IMR-90 (cell line): ENCODE measurements at regions not wholly inside any gene's neighbourhood (a gene's known extent, or its start where the extent isn't known, plus 50 kb on each side); places are given as distances from the start of the nearest gene placed in this dataset.

ENCODE experiments used
- ATAC-seq: fragments of 200-7000 bp; cut with Tn5 transposase; 2 replicates; pipeline ENCODE4 v1.9.1; 2020; ENCODE audit warnings: low read depth, mild to moderate bottlenecking, moderate library complexity
- BruUV-seq: library from RNA; stranded (reverse); fragments of 400-500 nt; replicated peaks from 2 replicates; lab custom pipeline; 2021; lab: Mats Ljungman, UMichigan
- CTCF ChIA-PET: fragments of 300-600 bp; formaldehyde crosslinking; extraction: SDS; loops from one replicate; lab custom pipeline; 2021; ENCODE audit warnings: antibody characterized with exemption; lab: Yijun Ruan, JAX
- POLR2A ChIA-PET: fragments of 300-600 bp; sonication (Branson Sonifier 250); formaldehyde crosslinking; loops from one replicate; lab custom pipeline; 2022; ENCODE audit warnings: antibody characterized with exemption; ENCODE audit not compliant: unreplicated experiment; lab: Charles Lee
- DNase-seq: peaks from one replicate; pipeline ENCODE4 v3.0.0; 2013
- H2AFZ ChIP-seq: replicated peaks from 2 replicates; pipeline ENCODE3; 2013; ENCODE audit warnings: low read length, mild to moderate bottlenecking; ENCODE audit not compliant: poor library complexity
- H2AK5ac ChIP-seq: 2 replicates; pipeline ENCODE4 v1.6.1; 2013; ENCODE audit warnings: low read depth, low read length, inconsistent platforms
- H2AK9ac ChIP-seq: replicated peaks from 2 replicates; pipeline ENCODE3; 2013; ENCODE audit warnings: mild to moderate bottlenecking, low read depth, low read length, moderate library complexity; ENCODE audit not compliant: poor library complexity
- H2BK120ac ChIP-seq: 2 replicates; pipeline ENCODE4 v1.6.1; 2013; ENCODE audit warnings: low read depth, low read length, inconsistent platforms
- H2BK15ac ChIP-seq: 3 replicates; pipeline ENCODE4 v1.6.1; 2013; ENCODE audit warnings: low read depth, low read length, inconsistent platforms
- H2BK20ac ChIP-seq: 2 replicates; pipeline ENCODE4 v1.6.1; 2013; ENCODE audit warnings: low read depth, mild to moderate bottlenecking, inconsistent platforms, low read length, moderate library complexity
- H2BK5ac ChIP-seq: 2 replicates; pipeline ENCODE4 v1.6.1; 2013; ENCODE audit warnings: mild to moderate bottlenecking, low read depth, low read length, inconsistent platforms; ENCODE audit not compliant: poor library complexity, severe bottlenecking
- H3K14ac ChIP-seq: replicated peaks from 2 replicates; pipeline ENCODE4 v1.6.1; 2013; ENCODE audit warnings: low read depth, low read length, inconsistent platforms
- H3K18ac ChIP-seq: 2 replicates; pipeline ENCODE4 v1.6.1; 2013; ENCODE audit warnings: low read depth, low read length, control low read depth
- H3K23ac ChIP-seq: 2 replicates; pipeline ENCODE4 v1.6.1; 2013; ENCODE audit warnings: low read depth, low read length, inconsistent platforms
- H3K27ac ChIP-seq: 2 replicates; pipeline ENCODE4 v1.5.1; 2013; ENCODE audit warnings: mild to moderate bottlenecking, control low read depth, low read length; ENCODE audit not compliant: insufficient read depth
- H3K27me3 ChIP-seq: 2 replicates; pipeline ENCODE4 v1.6.1; 2013; ENCODE audit warnings: low read length; ENCODE audit not compliant: control insufficient read depth, insufficient read depth
- H3K36me3 ChIP-seq: 2 replicates; pipeline ENCODE4 v1.6.1; 2013; ENCODE audit warnings: low read length, mixed read lengths; ENCODE audit not compliant: control insufficient read depth, insufficient read depth
- H3K4ac ChIP-seq: 2 replicates; pipeline ENCODE4 v1.6.1; 2013; ENCODE audit warnings: low read depth, low read length, inconsistent platforms
- H3K4me1 ChIP-seq: 2 replicates; pipeline ENCODE4 v1.6.1; 2013; ENCODE audit warnings: low read length, mixed read lengths; ENCODE audit not compliant: control insufficient read depth, insufficient read depth
- H3K4me2 ChIP-seq: 2 replicates; pipeline ENCODE4 v1.6.1; 2013; ENCODE audit warnings: low read depth, mild to moderate bottlenecking, control low read depth, low read length, moderate library complexity
- H3K4me3 ChIP-seq: 2 replicates; pipeline ENCODE4 v1.5.1; 2013; ENCODE audit warnings: low read depth, mild to moderate bottlenecking, control low read depth, low read length, moderate library complexity; ENCODE audit not compliant: insufficient read depth
- H3K56ac ChIP-seq: 2 replicates; pipeline ENCODE4 v1.6.1; 2013; ENCODE audit warnings: low read length, inconsistent platforms; ENCODE audit not compliant: insufficient read depth; ENCODE audit errors: extremely low read depth
- H3K79me1 ChIP-seq, 2 experiments: 2 replicates each; pipeline ENCODE4 v1.6.1; 2013; ENCODE audit warnings: low read length in 2 of 2, inconsistent platforms in 1 of 2, low read depth in 1 of 2
- H3K9ac ChIP-seq: 2 replicates; pipeline ENCODE4 v1.6.1; 2013; ENCODE audit warnings: low read depth, low read length, control low read depth
- H3K9me1 ChIP-seq: 2 replicates; pipeline ENCODE4 v1.6.1; 2013; ENCODE audit warnings: low read length, inconsistent platforms; ENCODE audit not compliant: insufficient read depth
- H3K9me3 ChIP-seq: 2 replicates; pipeline ENCODE4 v1.6.1; 2013; ENCODE audit warnings: low read length; ENCODE audit not compliant: control insufficient read depth, insufficient read depth
- H4K20me1 ChIP-seq: 2 replicates; pipeline ENCODE4 v1.6.1; 2013; ENCODE audit warnings: low read length, inconsistent platforms; ENCODE audit not compliant: insufficient read depth
- H4K5ac ChIP-seq: 2 replicates; pipeline ENCODE4 v1.6.1; 2013; ENCODE audit warnings: mild to moderate bottlenecking, low read depth, low read length, control low read depth
- H4K8ac ChIP-seq, 2 experiments: 2 replicates each; pipeline ENCODE4 v1.6.1; 2013; ENCODE audit warnings: low read depth in 2 of 2, low read length in 2 of 2, control low read depth in 1 of 2, inconsistent platforms in 1 of 2
- H4K91ac ChIP-seq: 2 replicates; pipeline ENCODE4 v1.6.1; 2013; ENCODE audit warnings: low read depth, low read length, inconsistent platforms; ENCODE audit not compliant: insufficient read depth
- BHLHE40 ChIP-seq: fragments of 150-350 bp; IDR thresholded peaks from 2 replicates; pipeline ENCODE4 v1.6.1; 2016; ENCODE audit warnings: mild to moderate bottlenecking, low read depth, low read length
- CEBPB ChIP-seq: IDR thresholded peaks from 2 replicates; pipeline ENCODE4 v1.6.1; 2012; ENCODE audit warnings: low read depth, low read length, improper control_type of control experiment
- CHD1 ChIP-seq: IDR thresholded peaks from 2 replicates; pipeline ENCODE4 v1.6.1; 2012; ENCODE audit warnings: low read depth, low read length, improper control_type of control experiment
- FOS ChIP-seq: fragments of 150-350 bp; IDR thresholded peaks from 2 replicates; pipeline ENCODE4 v1.6.1; 2016; ENCODE audit warnings: low read depth, low read length
- MAFK ChIP-seq: IDR thresholded peaks from 2 replicates; pipeline ENCODE4 v1.6.1; 2012; ENCODE audit warnings: low read depth, low read length, improper control_type of control experiment
- MAZ ChIP-seq: IDR thresholded peaks from 2 replicates; pipeline ENCODE4 v1.6.1; 2012; ENCODE audit warnings: low read depth, mild to moderate bottlenecking, low read length, improper control_type of control experiment, moderate library complexity, borderline replicate concordance
- MXI1 ChIP-seq: IDR thresholded peaks from 2 replicates; pipeline ENCODE4 v1.6.1; 2012; ENCODE audit warnings: low read depth, mild to moderate bottlenecking, low read length, moderate library complexity, borderline replicate concordance
- NFE2L2 ChIP-seq: fragments of 150-350 bp; IDR thresholded peaks from 2 replicates; pipeline ENCODE4 v1.6.1; 2016; ENCODE audit warnings: low read depth, mild to moderate bottlenecking, low read length
- POLR2A ChIP-seq: IDR thresholded peaks from 2 replicates; pipeline ENCODE4 v1.6.1; 2012; ENCODE audit warnings: mild to moderate bottlenecking, low read depth, low read length
- RAD21 ChIP-seq: IDR thresholded peaks from 2 replicates; pipeline ENCODE4 v1.6.1; 2012; ENCODE audit warnings: low read length, improper control_type of control experiment
- RFX5 ChIP-seq: IDR thresholded peaks from 2 replicates; pipeline ENCODE4 v1.8.0; 2012; ENCODE audit warnings: low read depth, mild to moderate bottlenecking, low read length, moderate library complexity
- SMC3 ChIP-seq: fragments of 150-350 bp; IDR thresholded peaks from 2 replicates; pipeline ENCODE4 v1.6.1; 2016; ENCODE audit warnings: low read depth, mild to moderate bottlenecking, antibody characterized with exemption, low read length, moderate library complexity
- WGBS, 2 experiments: methylation state at CpG; one replicate each; pipeline versions ENCODE4 v1.1.5 to v1.1.7; 2013; ENCODE audit warnings: missing lambda C conversion rate in 2 of 2; ENCODE audit not compliant: insufficient read length in 1 of 2; ENCODE audit errors: extremely low coverage in 2 of 2; 5-methylcytosine and 5-hydroxymethylcytosine counted together
- dilution Hi-C: fragments of 300-500 bp; cut with HindIII; formaldehyde crosslinking; loops from one replicate; pipeline ENCODE4 v1.14.3; 2018; ENCODE audit warnings: low sequenced_read_pairs; ENCODE audit not compliant: unreplicated experiment
- in situ Hi-C: fragments of 300-500 bp; cut with MboI; formaldehyde crosslinking; loops from 3 replicates; pipeline ENCODE4 v1.14.3; 2019; ENCODE audit warnings: low sequenced_read_pairs, inconsistent platforms, mixed read lengths
- intact Hi-C: fragments of 100-400 bp; cut with micrococcal nuclease; formaldehyde crosslinking; loops from 2 replicates; pipeline ENCODE4 v1.10.0; 2022
- TF ChIP-seq, protein P1 (sequence below): fragments of 150-350 bp; IDR thresholded peaks from 2 replicates; pipeline ENCODE4 v1.6.1; 2017; ENCODE audit warnings: mild to moderate bottlenecking, antibody characterized with exemption, low read length, low read depth
- TF ChIP-seq, protein P2 (sequence below): fragments of 150-350 bp; IDR thresholded peaks from 2 replicates; pipeline ENCODE4 v1.6.1; 2016; ENCODE audit warnings: low read depth, mild to moderate bottlenecking, low read length, moderate library complexity, borderline replicate concordance
- TF ChIP-seq, protein P3 (sequence below): conservative IDR thresholded peaks from 2 replicates; pipeline ENCODE4 v1.5.1; 2012; ENCODE audit warnings: mild to moderate bottlenecking, low read depth, low read length, improper control_type of control experiment

DNA sequence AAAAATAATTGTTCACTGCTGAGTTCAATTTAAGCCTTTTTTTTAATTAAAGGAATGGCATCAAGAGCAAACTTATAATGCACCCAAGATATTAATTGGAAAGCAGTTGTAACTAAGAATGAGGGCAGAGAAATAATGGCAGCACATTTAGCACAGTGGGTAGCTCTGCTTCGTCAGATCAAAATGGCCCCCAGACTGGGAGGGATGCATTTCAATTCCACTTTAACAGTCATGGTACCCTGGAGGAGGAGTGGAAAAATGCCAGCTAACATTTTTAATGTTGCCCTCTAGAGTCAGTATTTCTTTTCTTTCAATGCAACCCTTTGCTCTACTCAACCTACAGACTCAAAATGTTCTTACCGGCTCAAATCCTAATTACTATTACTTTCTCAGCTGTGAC lies 504.8 kb upstream of the SETBP1 start:
- DNase-seq, result no peak
- POLR2A ChIA-PET, result no interaction called here

More for the DNA sequence above, 504.8 kb upstream of the SETBP1 start:
- in situ Hi-C loops, result no loop called here
- H3K18ac ChIP-seq, result no peak overlapping the region
- H2BK15ac ChIP-seq, result no peak overlapping the region
- H3K4me2 ChIP-seq, result no peak overlapping the region
- H4K20me1 ChIP-seq, result no peaks in the 10 kb centered on the region
- no peak overlapping the region for H2AK9ac ChIP-seq
- no peak overlapping the region for H3K9ac ChIP-seq
- no TSS peak for BruUV-seq
- WGBS, 2 experiments, result no CpG with 5 or more reads among the region's 2 CpGs
- H3K56ac ChIP-seq, result no peak overlapping the region
- H3K9me1 ChIP-seq, result no peaks in the 10 kb centered on the region
- CTCF ChIA-PET, result interaction anchor here (0.6 kb wide), 1 partner anchor 14 kb away, joined by 3 read pairs; no protein-coding TSS in a partner anchor
- dilution Hi-C loops, result no loop called here
- H2BK20ac ChIP-seq, result no peak overlapping the region
- no peak overlapping the region for H2BK120ac ChIP-seq
- H3K79me1 ChIP-seq, result no peaks in the 10 kb centered on the region
- intact Hi-C loops, result no loop called here
- H2BK5ac ChIP-seq, result no peak overlapping the region
- no peak overlapping the region for H3K14ac ChIP-seq
- no peak overlapping the region for H3K4me3 ChIP-seq
- no peak overlapping the region for H3K23ac ChIP-seq
- no peak for ATAC-seq
- no peak overlapping the region for H2AFZ ChIP-seq
- no peak overlapping the region for H4K8ac ChIP-seq
- no peak overlapping the region for H4K5ac ChIP-seq
- no peaks in the 10 kb centered on the region for H3K27me3 ChIP-seq
- no peak overlapping the region for H2AK5ac ChIP-seq
- no peak for TF ChIP-seq FOS
- no peak for TF ChIP-seq RAD21
- TF ChIP-seq, protein P1, sequence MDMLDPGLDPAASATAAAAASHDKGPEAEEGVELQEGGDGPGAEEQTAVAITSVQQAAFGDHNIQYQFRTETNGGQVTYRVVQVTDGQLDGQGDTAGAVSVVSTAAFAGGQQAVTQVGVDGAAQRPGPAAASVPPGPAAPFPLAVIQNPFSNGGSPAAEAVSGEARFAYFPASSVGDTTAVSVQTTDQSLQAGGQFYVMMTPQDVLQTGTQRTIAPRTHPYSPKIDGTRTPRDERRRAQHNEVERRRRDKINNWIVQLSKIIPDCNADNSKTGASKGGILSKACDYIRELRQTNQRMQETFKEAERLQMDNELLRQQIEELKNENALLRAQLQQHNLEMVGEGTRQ, result no peak
- no peak for TF ChIP-seq MXI1
- TF ChIP-seq BHLHE40, result no peak
- TF ChIP-seq NFE2L2, result no peak
- TF ChIP-seq, protein P2, sequence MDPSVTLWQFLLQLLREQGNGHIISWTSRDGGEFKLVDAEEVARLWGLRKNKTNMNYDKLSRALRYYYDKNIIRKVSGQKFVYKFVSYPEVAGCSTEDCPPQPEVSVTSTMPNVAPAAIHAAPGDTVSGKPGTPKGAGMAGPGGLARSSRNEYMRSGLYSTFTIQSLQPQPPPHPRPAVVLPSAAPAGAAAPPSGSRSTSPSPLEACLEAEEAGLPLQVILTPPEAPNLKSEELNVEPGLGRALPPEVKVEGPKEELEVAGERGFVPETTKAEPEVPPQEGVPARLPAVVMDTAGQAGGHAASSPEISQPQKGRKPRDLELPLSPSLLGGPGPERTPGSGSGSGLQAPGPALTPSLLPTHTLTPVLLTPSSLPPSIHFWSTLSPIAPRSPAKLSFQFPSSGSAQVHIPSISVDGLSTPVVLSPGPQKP, result no peak
- TF ChIP-seq RFX5, result no peak
- no peak for TF ChIP-seq SMC3
- TF ChIP-seq, protein P3, sequence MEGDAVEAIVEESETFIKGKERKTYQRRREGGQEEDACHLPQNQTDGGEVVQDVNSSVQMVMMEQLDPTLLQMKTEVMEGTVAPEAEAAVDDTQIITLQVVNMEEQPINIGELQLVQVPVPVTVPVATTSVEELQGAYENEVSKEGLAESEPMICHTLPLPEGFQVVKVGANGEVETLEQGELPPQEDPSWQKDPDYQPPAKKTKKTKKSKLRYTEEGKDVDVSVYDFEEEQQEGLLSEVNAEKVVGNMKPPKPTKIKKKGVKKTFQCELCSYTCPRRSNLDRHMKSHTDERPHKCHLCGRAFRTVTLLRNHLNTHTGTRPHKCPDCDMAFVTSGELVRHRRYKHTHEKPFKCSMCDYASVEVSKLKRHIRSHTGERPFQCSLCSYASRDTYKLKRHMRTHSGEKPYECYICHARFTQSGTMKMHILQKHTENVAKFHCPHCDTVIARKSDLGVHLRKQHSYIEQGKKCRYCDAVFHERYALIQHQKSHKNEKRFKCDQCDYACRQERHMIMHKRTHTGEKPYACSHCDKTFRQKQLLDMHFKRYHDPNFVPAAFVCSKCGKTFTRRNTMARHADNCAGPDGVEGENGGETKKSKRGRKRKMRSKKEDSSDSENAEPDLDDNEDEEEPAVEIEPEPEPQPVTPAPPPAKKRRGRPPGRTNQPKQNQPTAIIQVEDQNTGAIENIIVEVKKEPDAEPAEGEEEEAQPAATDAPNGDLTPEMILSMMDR, result no peak
- no peak for TF ChIP-seq POLR2A
- no peak for TF ChIP-seq MAZ
- no peak for TF ChIP-seq CEBPB
- no peak for TF ChIP-seq MAFK
- no peak for TF ChIP-seq CHD1
- no peaks in the 10 kb centered on the region for H3K36me3 ChIP-seq
- H3K27ac ChIP-seq, result no peak overlapping the region
- H4K91ac ChIP-seq, result no peak overlapping the region
- peaks cover 1% of the 10 kb centered on the region; the same call in 1 of the 2 replicates for H3K9me3 ChIP-seq
- no peak overlapping the region for H3K4ac ChIP-seq
- no peaks in the 10 kb centered on the region for H3K4me1 ChIP-seq
